GM12878 (cell line): ENCODE measurements at regions not wholly inside any gene's neighbourhood (a gene's known extent, or its start where the extent isn't known, plus 50 kb on each side); places are given as distances from the start of the nearest gene placed in this dataset.

Experiments used
- ATAC-seq: fragments of 200-7000 bp; cut with Tn5 transposase; 3 replicates; pipeline ENCODE4 v1.9.1; 2020; ENCODE audit warnings: mild to moderate bottlenecking, moderate library complexity
- BruUV-seq: library from RNA; stranded (reverse); fragments of 400-500 nt; replicated peaks from 2 replicates; lab custom pipeline; 2021; lab: Mats Ljungman, UMichigan
- CTCF ChIA-PET: fragments of 300-600 bp; sonication (Branson Sonifier 250); formaldehyde crosslinking; extraction: SDS; loops from one replicate; lab custom pipeline; 2021; ENCODE audit warnings: inconsistent platforms; lab: Yijun Ruan, JAX
- POLR2A ChIA-PET: fragments of 350-600 bp; formaldehyde crosslinking; extraction: SDS; loops from one replicate; lab custom pipeline; 2021; ENCODE audit warnings: inconsistent platforms; lab: Charles Lee
- RAD21 ChIA-PET: fragments of 300-600 bp; sonication (Branson Sonifier 250); formaldehyde crosslinking; loops from one replicate; lab custom pipeline; 2023; ENCODE audit warnings: antibody characterized with exemption; ENCODE audit not compliant: unreplicated experiment; lab: Charles Lee
- SMC1A ChIA-PET: fragments of 300-600 bp; sonication (Branson Sonifier 250); formaldehyde crosslinking; loops from one replicate; lab custom pipeline; 2023; ENCODE audit not compliant: unreplicated experiment, uncharacterized antibody; lab: Charles Lee
- DNase-seq: peaks from one replicate; pipeline ENCODE4 v3.0.0-alpha.2; 2011; ENCODE audit warnings: low read depth, low spot score
- FAIRE-seq: peaks from 3 replicates; lab custom pipeline; 2011; peaks lifted over from hg19 to GRCh38; lab: Jason Lieb, UNC
- H2AFZ ChIP-seq: 2 replicates; pipeline ENCODE4 v1.6.0; 2011; ENCODE audit warnings: low read depth, low read length, control low read depth; ENCODE audit not compliant: control insufficient read depth
- H3K27ac ChIP-seq: 2 replicates; pipeline ENCODE4 v1.5.1; 2011; ENCODE audit warnings: control low read depth; ENCODE audit not compliant: control insufficient read depth, insufficient read depth
- H3K27me3 ChIP-seq, 2 experiments: replicated peaks in 1 of 2; 2 replicates each; pipeline versions ENCODE4 v1.6.0 to v1.6.1; 2011; ENCODE audit warnings: low read length in 1 of 2; ENCODE audit not compliant: control insufficient read depth in 2 of 2, insufficient read depth in 2 of 2
- H3K36me3 ChIP-seq, 2 experiments: 2 replicates each; pipeline ENCODE4 v1.5.1; 2011; ENCODE audit warnings: low read length in 1 of 2; ENCODE audit not compliant: control insufficient read depth in 2 of 2, insufficient read depth in 2 of 2
- H3K4me1 ChIP-seq: 2 replicates; pipeline ENCODE4 v1.6.1; 2011; ENCODE audit warnings: mild to moderate bottlenecking, low read length, moderate library complexity, mixed read lengths; ENCODE audit not compliant: control insufficient read depth, insufficient read depth
- H3K4me2 ChIP-seq: 2 replicates; pipeline ENCODE4 v1.6.0; 2011; ENCODE audit warnings: control low read depth; ENCODE audit not compliant: control insufficient read depth, insufficient read depth
- H3K4me3 ChIP-seq: fragments of 200-600 bp; sonication (generic); 2 replicates; pipeline ENCODE4 v1.5.1; 2016
- H3K79me2 ChIP-seq: 2 replicates; pipeline ENCODE4 v1.6.0; 2011; ENCODE audit warnings: low read length; ENCODE audit not compliant: control insufficient read depth, insufficient read depth
- H3K9ac ChIP-seq: 2 replicates; pipeline ENCODE4 v1.8.0; 2011; ENCODE audit warnings: low read length, control low read depth, mixed read lengths; ENCODE audit not compliant: control insufficient read depth, insufficient read depth
- H3K9me3 ChIP-seq: replicated peaks from 3 replicates; pipeline ENCODE4 v1.5.1; 2011; ENCODE audit warnings: mild to moderate bottlenecking, low read length; ENCODE audit not compliant: control insufficient read depth, insufficient read depth
- H4K20me1 ChIP-seq: 2 replicates; pipeline ENCODE4 v1.6.0; 2011; ENCODE audit not compliant: control insufficient read depth, insufficient read depth
- ATF2 ChIP-seq: IDR thresholded peaks from 2 replicates; pipeline ENCODE4 v1.6.1; 2012; ENCODE audit warnings: low read length, inconsistent platforms
- ETV6 ChIP-seq, 2 experiments: fragments of 450-650 bp in 1 of 2; IDR thresholded peaks in 1 of 2; conservative IDR thresholded peaks in 1 of 2; 2 replicates each; pipeline ENCODE4 v1.6.1; 2014; ENCODE audit warnings: antibody characterized with exemption in 1 of 2, borderline replicate concordance in 1 of 2, low read depth in 1 of 2, mild to moderate bottlenecking in 1 of 2, moderate library complexity in 1 of 2
- IRF5 ChIP-seq: fragments of 450-650 bp; IDR thresholded peaks from 2 replicates; pipeline ENCODE4 v1.6.1; 2017; ENCODE audit warnings: borderline replicate concordance
- MTA3 ChIP-seq: IDR thresholded peaks from 2 replicates; pipeline ENCODE4 v1.6.1; 2012; ENCODE audit warnings: low read length, inconsistent platforms, borderline replicate concordance
- MXI1 ChIP-seq: fragments of 150-350 bp; IDR thresholded peaks from 2 replicates; pipeline ENCODE4 v1.6.1; 2011; ENCODE audit warnings: low read depth, mild to moderate bottlenecking, inconsistent platforms, low read length, improper control_type of control experiment
- NFIC ChIP-seq: IDR thresholded peaks from 2 replicates; pipeline ENCODE4 v1.6.1; 2012; ENCODE audit warnings: low read depth, mild to moderate bottlenecking, inconsistent platforms, low read length, moderate library complexity
- NR2C1 ChIP-seq: fragments of 450-650 bp; IDR thresholded peaks from 2 replicates; pipeline ENCODE4 v1.6.1; 2017; ENCODE audit warnings: antibody characterized with exemption, mild to moderate bottlenecking, moderate library complexity
- NR2F1 ChIP-seq: fragments of 450-650 bp; conservative IDR thresholded peaks from 2 replicates; pipeline ENCODE4 v1.6.1; 2017; ENCODE audit warnings: mild to moderate bottlenecking
- PKNOX1 ChIP-seq: fragments of 450-650 bp; IDR thresholded peaks from 2 replicates; pipeline ENCODE4 v1.6.1; 2016; ENCODE audit warnings: mild to moderate bottlenecking
- RAD21 ChIP-seq: IDR thresholded peaks from 2 replicates; pipeline ENCODE4 v1.6.1; 2011; ENCODE audit warnings: mild to moderate bottlenecking, low read depth, low read length, moderate library complexity; ENCODE audit not compliant: insufficient read depth
- RAD51 ChIP-seq: fragments of 450-650 bp; IDR thresholded peaks from 2 replicates; pipeline ENCODE4 v1.6.1; 2016; ENCODE audit warnings: moderate library complexity, mild to moderate bottlenecking, inconsistent platforms
- RUNX3 ChIP-seq: IDR thresholded peaks from 2 replicates; pipeline ENCODE4 v1.6.1; 2012; ENCODE audit warnings: low read length, inconsistent platforms
- TCF12 ChIP-seq: IDR thresholded peaks from 2 replicates; pipeline ENCODE4 v1.6.1; 2011; ENCODE audit warnings: low read depth, mild to moderate bottlenecking, low read length
- ZBTB40 ChIP-seq: fragments of 450-650 bp; IDR thresholded peaks from 2 replicates; pipeline ENCODE4 v1.6.1; 2016; ENCODE audit warnings: mild to moderate bottlenecking, moderate library complexity, borderline replicate concordance
- WGBS: methylation state at CpG from one replicate; pipeline ENCODE4 v1.1.6; 2016; ENCODE audit warnings: low lambda C conversion rate; ENCODE audit not compliant: insufficient replicate concordance, insufficient coverage; ENCODE audit errors: missing lambda C conversion rate; 5-methylcytosine and 5-hydroxymethylcytosine counted together
- in situ Hi-C: fragments of 300-500 bp; cut with MboI; formaldehyde crosslinking; loops from 9 replicates; pipeline ENCODE4 v1.14.3; 2018; ENCODE audit warnings: mixed read lengths
- intact Hi-C: fragments of 100-400 bp; cut with micrococcal nuclease; formaldehyde crosslinking; loops from one replicate; pipeline ENCODE4 v1.14.2; 2022; ENCODE audit not compliant: unreplicated experiment

GRCh38 chr11:33539751-33540150 is 160.9 kb downstream of the C11orf91 start:
- TF ChIP-seq TCF12 (no peak), RUNX3 (no peak), RAD21 (no peak), NR2F1 (no peak), ETV6 (conservative IDR thresholded peaks at IDR 0.05 in 1 of 2, IDR thresholded peaks at IDR 0.05 in 1 of 2; ENCODE audit: borderline replicate concordance in 1 of 2, low read depth in 1 of 2) (no peak), NR2C1 (no peak), NFIC (no peak), MTA3 (no peak), ZBTB40 (no peak), RAD51 (no peak), ATF2 (no peak), MXI1 (no peak), PKNOX1 (no peak), IRF5 (no peak)
- ChIA-PET SMC1A (no interaction called here), CTCF (no interaction called here), POLR2A (no interaction called here), RAD21 (no interaction called here)
- 49% methylated on average over 3 of the region's 3 CpGs for WGBS
- H3K4me2 ChIP-seq, result peak overlapping the region; percentile 27
- peaks cover 24% of the 10 kb centered on the region for H3K4me1 ChIP-seq
- no peaks in the 10 kb centered on the region for H3K79me2 ChIP-seq
- no peak overlapping the region for H3K4me3 ChIP-seq
- H4K20me1 ChIP-seq, result no peaks in the 10 kb centered on the region
- H3K9ac ChIP-seq, result no peak overlapping the region
- no peaks in the 10 kb centered on the region for H3K36me3 ChIP-seq
- intact Hi-C loops (loop anchor here (10.0 kb wide), 1 partner anchor 285 kb away; no protein-coding TSS in a partner anchor), in situ Hi-C loops (no loop called here)
- no peak overlapping the region for H2AFZ ChIP-seq
- no peak overlapping the region for H3K27ac ChIP-seq
- no peaks in the 10 kb centered on the region for H3K27me3 ChIP-seq
- peaks cover 2% of the 10 kb centered on the region; the same call in 1 of the 3 replicates for H3K9me3 ChIP-seq
- no peak for FAIRE-seq
- no peak for DNase-seq
- BruUV-seq, result no TSS peak
- ATAC-seq, result no peak
